Body of pancreas (tissue), 4 donors: ENCODE measurements at regions not wholly inside any gene's neighbourhood (a gene's known extent, or its start where the extent isn't known, plus 50 kb on each side); places are given as distances from the start of the nearest gene placed in this dataset.

ENCODE experiments used
- POLR2A ChIP-seq, 3 donors: fragments of 450-650 bp; IDR thresholded peaks; one replicate each; pipeline ENCODE4 v1.6.1; 2016; ENCODE audit warnings: antibody characterized with exemption in 3 of 3, mild to moderate bottlenecking in 2 of 3
- TF ChIP-seq, protein P1 (sequence below), 7 experiments: fragments of 450-650 bp in 4 of 7; fragments of 200-600 bp in 3 of 7; sonication (generic) in 3 of 7; IDR thresholded peaks; one replicate each; pipeline ENCODE4 v1.5.1; 2016 to 2019; ENCODE audit warnings: antibody characterized with exemption in 7 of 7

DNA sequence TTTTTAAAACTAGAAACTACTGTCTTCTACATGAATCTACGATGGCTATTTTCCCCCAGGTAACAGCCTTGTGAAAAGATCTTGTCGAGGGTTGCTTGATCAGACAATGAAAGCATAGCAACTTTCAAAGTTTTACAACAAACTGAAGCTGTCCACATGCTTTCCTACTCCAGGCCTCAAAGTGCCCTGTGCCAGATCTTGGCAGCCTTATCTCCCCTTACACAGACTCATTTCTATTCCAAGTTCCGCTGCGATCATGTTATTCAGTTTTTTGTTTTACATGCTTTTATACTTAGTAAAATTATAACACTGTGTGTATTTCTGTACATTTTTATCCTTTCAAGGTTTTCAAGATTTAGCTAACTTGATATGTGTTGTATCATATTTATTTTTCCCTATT, 661.7 kb upstream of the SORCS1 start:
- no peak for TF ChIP-seq POLR2A (IDR thresholded peaks at IDR 0.05)
- TF ChIP-seq, protein P1, sequence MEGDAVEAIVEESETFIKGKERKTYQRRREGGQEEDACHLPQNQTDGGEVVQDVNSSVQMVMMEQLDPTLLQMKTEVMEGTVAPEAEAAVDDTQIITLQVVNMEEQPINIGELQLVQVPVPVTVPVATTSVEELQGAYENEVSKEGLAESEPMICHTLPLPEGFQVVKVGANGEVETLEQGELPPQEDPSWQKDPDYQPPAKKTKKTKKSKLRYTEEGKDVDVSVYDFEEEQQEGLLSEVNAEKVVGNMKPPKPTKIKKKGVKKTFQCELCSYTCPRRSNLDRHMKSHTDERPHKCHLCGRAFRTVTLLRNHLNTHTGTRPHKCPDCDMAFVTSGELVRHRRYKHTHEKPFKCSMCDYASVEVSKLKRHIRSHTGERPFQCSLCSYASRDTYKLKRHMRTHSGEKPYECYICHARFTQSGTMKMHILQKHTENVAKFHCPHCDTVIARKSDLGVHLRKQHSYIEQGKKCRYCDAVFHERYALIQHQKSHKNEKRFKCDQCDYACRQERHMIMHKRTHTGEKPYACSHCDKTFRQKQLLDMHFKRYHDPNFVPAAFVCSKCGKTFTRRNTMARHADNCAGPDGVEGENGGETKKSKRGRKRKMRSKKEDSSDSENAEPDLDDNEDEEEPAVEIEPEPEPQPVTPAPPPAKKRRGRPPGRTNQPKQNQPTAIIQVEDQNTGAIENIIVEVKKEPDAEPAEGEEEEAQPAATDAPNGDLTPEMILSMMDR (IDR thresholded peaks at IDR 0.05) = no peak
